ENCODE measurements at regions not wholly inside any gene's neighbourhood (a gene's known extent, or its start where the extent isn't known, plus 50 kb on each side); places are given as distances from the start of the nearest gene placed in this dataset.
A peak's percentile ranks its signal among the peaks of the same experiment; 100 is the strongest.
"Not testable (repeated sequence)": the region's sequence is repeated elsewhere in the genome, so short reads cannot be mapped to it uniquely, and the experiment has no call there.

GRCh38 chr1:83060221-83060620 is 938.7 kb downstream of the TTLL7 start:
- H3K36me3 ChIP-seq: no peaks in the 10 kb centered on the region
- no peaks in the 10 kb centered on the region for H3K27me3 ChIP-seq
- no peak overlapping the region for H3K4me3 ChIP-seq
- TF ChIP-seq, protein P1, sequence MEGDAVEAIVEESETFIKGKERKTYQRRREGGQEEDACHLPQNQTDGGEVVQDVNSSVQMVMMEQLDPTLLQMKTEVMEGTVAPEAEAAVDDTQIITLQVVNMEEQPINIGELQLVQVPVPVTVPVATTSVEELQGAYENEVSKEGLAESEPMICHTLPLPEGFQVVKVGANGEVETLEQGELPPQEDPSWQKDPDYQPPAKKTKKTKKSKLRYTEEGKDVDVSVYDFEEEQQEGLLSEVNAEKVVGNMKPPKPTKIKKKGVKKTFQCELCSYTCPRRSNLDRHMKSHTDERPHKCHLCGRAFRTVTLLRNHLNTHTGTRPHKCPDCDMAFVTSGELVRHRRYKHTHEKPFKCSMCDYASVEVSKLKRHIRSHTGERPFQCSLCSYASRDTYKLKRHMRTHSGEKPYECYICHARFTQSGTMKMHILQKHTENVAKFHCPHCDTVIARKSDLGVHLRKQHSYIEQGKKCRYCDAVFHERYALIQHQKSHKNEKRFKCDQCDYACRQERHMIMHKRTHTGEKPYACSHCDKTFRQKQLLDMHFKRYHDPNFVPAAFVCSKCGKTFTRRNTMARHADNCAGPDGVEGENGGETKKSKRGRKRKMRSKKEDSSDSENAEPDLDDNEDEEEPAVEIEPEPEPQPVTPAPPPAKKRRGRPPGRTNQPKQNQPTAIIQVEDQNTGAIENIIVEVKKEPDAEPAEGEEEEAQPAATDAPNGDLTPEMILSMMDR (IDR thresholded peaks at IDR 0.05; ENCODE audit: low read depth, low read length): no peak
- no peaks in the 10 kb centered on the region for H3K4me1 ChIP-seq (ENCODE audit: low read depth)
- no peaks in the 10 kb centered on the region for H3K9me3 ChIP-seq (ENCODE audit: low read depth)
- DNase-seq (ENCODE audit: low read depth in 1 of 2, low spot score in 1 of 2): peak in 1 of 2 donors; percentile 31
- no peak overlapping the region for H3K27ac ChIP-seq

GRCh38 chr1:83058327-83058726 is 940.6 kb downstream of the TTLL7 start:
- no peaks in the 10 kb centered on the region for H3K9me3 ChIP-seq (ENCODE audit: low read depth)
- H3K4me1 ChIP-seq (ENCODE audit: low read depth): no peaks in the 10 kb centered on the region
- H3K27me3 ChIP-seq: no peaks in the 10 kb centered on the region
- no peak for DNase-seq (ENCODE audit: low read depth in 1 of 2, low spot score in 1 of 2)
- H3K36me3 ChIP-seq: no peaks in the 10 kb centered on the region
- no peak overlapping the region for H3K4me3 ChIP-seq
- TF ChIP-seq, protein P1 (IDR thresholded peaks at IDR 0.05; ENCODE audit: low read depth, low read length): no peak
- H3K27ac ChIP-seq: no peak overlapping the region

GRCh38 chr1:83055391-83056170 is 943.4 kb downstream of the TTLL7 start:
- no peaks in the 10 kb centered on the region for H3K27me3 ChIP-seq
- H3K27ac ChIP-seq: no peak overlapping the region
- TF ChIP-seq, protein P1 (IDR thresholded peaks at IDR 0.05; ENCODE audit: low read depth, low read length): no peak
- H3K4me3 ChIP-seq: no peak overlapping the region
- no peaks in the 10 kb centered on the region for H3K4me1 ChIP-seq (ENCODE audit: low read depth)
- H3K36me3 ChIP-seq: no peaks in the 10 kb centered on the region
- H3K9me3 ChIP-seq (ENCODE audit: low read depth): no peaks in the 10 kb centered on the region
- DNase-seq (ENCODE audit: low read depth in 1 of 2, low spot score in 1 of 2): no peak

DNA sequence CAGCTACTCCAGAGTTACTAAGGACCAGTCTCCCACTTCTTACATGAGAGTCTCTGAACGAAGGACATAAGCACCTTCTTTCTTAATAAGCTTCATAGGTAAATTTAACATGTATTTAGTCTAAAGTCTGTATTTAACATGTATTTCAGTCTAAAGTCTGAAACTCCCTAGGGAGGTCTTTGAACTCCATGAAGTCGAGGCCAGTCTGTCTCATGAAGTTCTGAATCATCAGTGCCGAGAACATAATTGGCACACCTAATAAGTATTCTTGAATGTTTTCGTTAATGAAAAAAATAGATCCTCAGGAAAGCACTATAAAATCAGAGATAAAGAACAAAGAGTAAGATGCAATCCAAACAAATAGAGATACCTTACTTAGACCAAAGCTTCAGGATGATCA is 945.5 kb downstream of the TTLL7 start:
- Histone ChIP-seq H3K9me3 (ENCODE audit: low read depth) (no peaks in the 10 kb centered on the region), H3K27ac (no peak overlapping the region), H3K36me3 (no peaks in the 10 kb centered on the region), H3K4me3 (no peak overlapping the region), H3K27me3 (no peaks in the 10 kb centered on the region), H3K4me1 (ENCODE audit: low read depth) (no peaks in the 10 kb centered on the region)
- no peak for DNase-seq (ENCODE audit: low read depth in 1 of 2, low spot score in 1 of 2)
- TF ChIP-seq, protein P1 (IDR thresholded peaks at IDR 0.05; ENCODE audit: low read depth, low read length): no peak

DNA sequence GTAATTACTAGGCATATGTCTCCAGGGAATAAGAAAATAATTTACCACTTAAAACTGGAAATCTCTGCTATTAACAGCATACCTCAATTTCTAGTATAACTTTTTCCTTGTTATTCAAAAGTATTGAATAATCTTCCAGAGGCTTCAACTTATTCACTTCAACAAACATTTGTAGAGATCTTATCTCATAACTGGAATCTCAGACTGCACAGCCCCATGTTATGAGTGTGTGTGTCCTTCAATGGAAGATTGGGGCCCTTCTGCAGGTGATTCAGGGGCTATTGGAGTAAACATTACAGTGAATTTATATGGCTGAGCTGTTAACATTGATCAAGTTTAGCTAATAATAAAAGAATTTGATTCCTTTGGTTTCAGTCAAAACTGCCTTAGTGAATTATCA is 946.1 kb downstream of the TTLL7 start:
- Histone ChIP-seq H3K4me3 (no peak overlapping the region), H3K9me3 (ENCODE audit: low read depth) (no peaks in the 10 kb centered on the region), H3K27me3 (no peaks in the 10 kb centered on the region), H3K36me3 (no peaks in the 10 kb centered on the region), H3K27ac (no peak overlapping the region), H3K4me1 (ENCODE audit: low read depth) (no peaks in the 10 kb centered on the region)
- DNase-seq (ENCODE audit: low read depth in 1 of 2, low spot score in 1 of 2): no peak
- TF ChIP-seq, protein P1 (IDR thresholded peaks at IDR 0.05; ENCODE audit: low read depth, low read length): no peak

DNA sequence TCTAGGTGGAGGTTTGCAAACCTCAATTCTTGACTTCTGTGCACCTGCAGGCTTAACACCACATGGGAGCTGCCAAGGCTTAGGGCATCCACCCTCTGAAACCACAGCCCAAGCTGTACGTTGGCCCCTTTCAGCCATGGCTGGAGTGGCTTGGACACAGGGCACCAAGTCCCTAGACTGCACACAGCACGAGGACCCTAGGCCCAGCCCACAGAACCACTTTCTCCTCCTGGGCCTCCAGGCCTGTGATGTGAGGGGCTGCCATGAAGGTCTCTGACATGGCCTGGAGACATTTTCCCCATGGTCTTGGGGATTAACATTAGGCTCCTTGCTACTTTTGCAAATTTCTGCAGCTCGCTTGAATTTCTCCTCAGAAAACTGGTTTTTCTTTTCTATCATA is 947.9 kb downstream of the TTLL7 start:
- H3K36me3 ChIP-seq; H3K9me3 ChIP-seq (ENCODE audit: low read depth); H3K4me3 ChIP-seq; H3K27ac ChIP-seq; H3K27me3 ChIP-seq; H3K4me1 ChIP-seq (ENCODE audit: low read depth); DNase-seq (ENCODE audit: low read depth in 1 of 2, low spot score in 1 of 2): not testable (repeated sequence)
